ENCODE measurements at regions not wholly inside any gene's neighbourhood (a gene's known extent, or its start where the extent isn't known, plus 50 kb on each side); places are given as distances from the start of the nearest gene placed in this dataset.

GRCh38 chr1:187854457-187854856 is 1025.7 kb downstream of the PLA2G4A start:
- FAIRE-seq (no peak), ATAC-seq (no peak), DNase-seq (ENCODE audit: low read depth in 1 of 2, low spot score in 1 of 2) (no peak)
- H3K4me2 ChIP-seq = no peak overlapping the region
- TF ChIP-seq, protein P1, sequence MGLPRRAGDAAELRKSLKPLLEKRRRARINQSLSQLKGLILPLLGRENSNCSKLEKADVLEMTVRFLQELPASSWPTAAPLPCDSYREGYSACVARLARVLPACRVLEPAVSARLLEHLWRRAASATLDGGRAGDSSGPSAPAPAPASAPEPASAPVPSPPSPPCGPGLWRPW (IDR thresholded peaks at IDR 0.05) = no peak
- TF ChIP-seq JUNB (IDR thresholded peaks at IDR 0.05) (no peak), CTCF (IDR thresholded peaks at IDR 0.05) (no peak), ZNF302 (CRISPR knock-in tag; IDR thresholded peaks at IDR 0.05) (no peak), KDM5A (IDR thresholded peaks at IDR 0.05) (no peak), CBX8 (IDR thresholded peaks at IDR 0.05) (no peak), CHD4 (IDR thresholded peaks at IDR 0.05; ENCODE audit: borderline replicate concordance) (no peak), SMC3 (IDR thresholded peaks at IDR 0.05) (no peak), MAZ (IDR thresholded peaks at IDR 0.05; ENCODE audit: borderline replicate concordance, low read depth, low read length) (no peak)
- ChIA-PET CTCF (no interaction called here), POLR2A (no interaction called here)
- H3K4me3 ChIP-seq = no peak overlapping the region
- no peak overlapping the region for H3K27ac ChIP-seq
- no peaks in the 10 kb centered on the region for H3K4me1 ChIP-seq
- 88% methylated on average over 2 of the region's 2 CpGs for WGBS (ENCODE audit: missing lambda C conversion rate)
- no peaks in the 10 kb centered on the region for H3K9me3 ChIP-seq

DNA sequence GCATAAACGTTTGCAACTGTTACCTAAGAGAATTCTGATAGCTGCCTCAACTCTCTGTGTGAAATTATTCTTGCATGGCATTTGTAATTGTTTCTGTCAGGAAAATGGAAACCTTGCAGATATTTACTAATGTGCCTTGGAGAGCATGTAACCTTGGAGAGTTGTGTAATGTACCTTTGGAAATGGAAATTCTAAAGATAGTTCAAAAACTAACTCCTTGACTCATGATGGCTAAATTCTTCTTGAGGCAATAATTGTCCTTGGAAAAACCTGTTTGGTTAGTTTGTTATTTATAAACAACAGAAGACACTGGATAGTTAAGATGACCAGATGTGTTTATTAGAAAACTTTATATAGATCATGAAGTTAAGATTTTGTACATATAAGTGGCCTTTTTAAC is 1033.8 kb downstream of the PLA2G4A start:
- ChIA-PET POLR2A (no interaction called here), CTCF (no interaction called here)
- no peak overlapping the region for H3K4me3 ChIP-seq
- no peaks in the 10 kb centered on the region for H3K9me3 ChIP-seq
- 2% methylated on average over 1 of the region's 1 CpG for WGBS (ENCODE audit: missing lambda C conversion rate)
- FAIRE-seq (no peak), DNase-seq (ENCODE audit: low read depth in 1 of 2, low spot score in 1 of 2) (no peak), ATAC-seq (no peak)
- TF ChIP-seq RFX5 (IDR thresholded peaks at IDR 0.05) (no peak), HOXB5 (CRISPR knock-in tag; IDR thresholded peaks at IDR 0.05) (no peak), CBX8 (IDR thresholded peaks at IDR 0.05) (no peak), EP300 (IDR thresholded peaks at IDR 0.05) (no peak), PHF8 (IDR thresholded peaks at IDR 0.05; ENCODE audit: borderline replicate concordance, low read depth) (no peak), HMGXB4 (CRISPR knock-in tag; IDR thresholded peaks at IDR 0.05; ENCODE audit: borderline replicate concordance) (no peak), MAFK (IDR thresholded peaks at IDR 0.05; ENCODE audit: partially characterized antibody) (no peak), JUNB (IDR thresholded peaks at IDR 0.05) (no peak), FOSB (CRISPR knock-in tag; IDR thresholded peaks at IDR 0.05) (no peak)
- no peaks in the 10 kb centered on the region for H3K4me1 ChIP-seq
- no peak overlapping the region for H3K4me2 ChIP-seq
- no peak overlapping the region for H3K27ac ChIP-seq

- Histone ChIP-seq H3K4me1 (no peaks in the 10 kb centered on the region), H3K4me3 (no peak overlapping the region), H3K27ac (no peak overlapping the region), H3K9me3 (no peaks in the 10 kb centered on the region), H3K4me2 (no peak overlapping the region)
- ATAC-seq = no peak
- FAIRE-seq = no peak
- CTCF ChIA-PET = no interaction called here
- no peak for DNase-seq (ENCODE audit: low read depth in 1 of 2, low spot score in 1 of 2)
- POLR2A ChIA-PET = no interaction called here
- 32% methylated on average over 1 of the region's 1 CpG for WGBS (ENCODE audit: missing lambda C conversion rate)
- TF ChIP-seq RNF2 (IDR thresholded peaks at IDR 0.05; ENCODE audit: borderline replicate concordance, low read depth) = no peak
- TF ChIP-seq FOSL2 (IDR thresholded peaks at IDR 0.05) = no peak
- no peak for TF ChIP-seq FOSL2 (CRISPR knock-in tag; IDR thresholded peaks at IDR 0.05)
- no peak for TF ChIP-seq KDM1A (IDR thresholded peaks at IDR 0.05; ENCODE audit: low read depth)
- TF ChIP-seq NR3C1 (IDR thresholded peaks at IDR 0.05) = no peak
- no peak for TF ChIP-seq CTCF (IDR thresholded peaks at IDR 0.05)
- TF ChIP-seq JUN (IDR thresholded peaks at IDR 0.05) = no peak
- no peak for TF ChIP-seq MAZ (IDR thresholded peaks at IDR 0.05; ENCODE audit: borderline replicate concordance, low read depth, low read length)
- no peak for TF ChIP-seq REST (IDR thresholded peaks at IDR 0.05)
- TF ChIP-seq GATA3 (IDR thresholded peaks at IDR 0.05; ENCODE audit: borderline replicate concordance) = no peak
- no peak for TF ChIP-seq EHF (CRISPR knock-in tag; IDR thresholded peaks at IDR 0.05)
- TF ChIP-seq PHF8 (IDR thresholded peaks at IDR 0.05; ENCODE audit: borderline replicate concordance, low read depth) = no peak
- no peak for TF ChIP-seq CHD4 (IDR thresholded peaks at IDR 0.05; ENCODE audit: borderline replicate concordance)
Observed at GRCh38 chr1:187870552-187870951, 1041.8 kb downstream of the PLA2G4A start.

Measured in A549 (cell line).